Mesendoderm (in vitro differentiated cells): ENCODE measurements at regions not wholly inside any gene's neighbourhood (a gene's known extent, or its start where the extent isn't known, plus 50 kb on each side); places are given as distances from the start of the nearest gene placed in this dataset.
A peak's percentile ranks its signal among the peaks of the same experiment; 100 is the strongest.

ENCODE experiments used
- DNase-seq: peaks from one replicate; pipeline ENCODE4 v3.0.0; 2013
- H2AK5ac ChIP-seq: 2 replicates; pipeline ENCODE4 v1.6.1; 2013; ENCODE audit warnings: low read length, inconsistent platforms
- H2BK120ac ChIP-seq: 2 replicates; pipeline ENCODE4 v1.6.1; 2013; ENCODE audit warnings: low read depth, mild to moderate bottlenecking, low read length, moderate library complexity, mixed read lengths
- H2BK15ac ChIP-seq: replicated peaks from 2 replicates; pipeline ENCODE4 v1.6.1; 2013; ENCODE audit warnings: low read depth, mild to moderate bottlenecking, moderate library complexity
- H2BK5ac ChIP-seq: 2 replicates; pipeline ENCODE4 v1.6.1; 2013; ENCODE audit warnings: low read length, inconsistent platforms
- H3K18ac ChIP-seq: 2 replicates; pipeline ENCODE4 v1.6.1; 2013; ENCODE audit warnings: mild to moderate bottlenecking, low read length, mixed read lengths
- H3K23ac ChIP-seq: one replicate; pipeline ENCODE4 v1.6.1; 2013; ENCODE audit warnings: low read length
- H3K27ac ChIP-seq: 2 replicates; pipeline ENCODE4 v1.5.1; 2013; ENCODE audit warnings: low read depth, mild to moderate bottlenecking, inconsistent platforms, low read length, moderate library complexity
- H3K27me3 ChIP-seq: 2 replicates; pipeline ENCODE4 v1.6.1; 2013; ENCODE audit warnings: low read length, control low read depth, mild to moderate bottlenecking, inconsistent platforms; ENCODE audit not compliant: insufficient read depth, poor library complexity
- H3K36me3 ChIP-seq: 2 replicates; pipeline ENCODE4 v1.6.1; 2013; ENCODE audit warnings: low read length, inconsistent platforms; ENCODE audit not compliant: control insufficient read depth, insufficient read depth
- H3K4ac ChIP-seq: one replicate; pipeline ENCODE4 v1.6.1; 2013; ENCODE audit warnings: low read depth, mild to moderate bottlenecking, low read length, moderate library complexity
- H3K4me1 ChIP-seq: 2 replicates; pipeline ENCODE4 v1.6.1; 2013; ENCODE audit warnings: low read depth, low read length, inconsistent platforms; ENCODE audit not compliant: control insufficient read depth
- H3K4me2 ChIP-seq: 2 replicates; pipeline ENCODE4 v1.6.1; 2013; ENCODE audit warnings: low read length
- H3K4me3 ChIP-seq: 2 replicates; pipeline ENCODE4 v1.5.1; 2013; ENCODE audit warnings: mild to moderate bottlenecking, low read length
- H3K56ac ChIP-seq: one replicate; pipeline ENCODE4 v1.6.1; 2013; ENCODE audit warnings: low read length
- H3K79me1 ChIP-seq: 2 replicates; pipeline ENCODE4 v1.6.1; 2013; ENCODE audit warnings: low read length, inconsistent platforms
- H3K79me2 ChIP-seq: 2 replicates; pipeline ENCODE4 v1.6.1; 2013; ENCODE audit warnings: mild to moderate bottlenecking, low read length; ENCODE audit not compliant: control insufficient read depth, insufficient read depth
- H3K9ac ChIP-seq: 2 replicates; pipeline ENCODE4 v1.6.1; 2013; ENCODE audit warnings: low read length, inconsistent platforms
- H4K5ac ChIP-seq: one replicate; pipeline ENCODE4 v1.6.1; 2013; ENCODE audit warnings: low read length
- H4K8ac ChIP-seq: one replicate; pipeline ENCODE4 v1.6.1; 2013; ENCODE audit warnings: low read depth, mild to moderate bottlenecking, control low read depth, low read length, moderate library complexity
- WGBS: extraction: QIAGEN DNeasy Blood & Tissue Kit; methylation state at CpG from one replicate; pipeline ENCODE4 v1.1.7; 2013; ENCODE audit warnings: low lambda C conversion rate, missing lambda C conversion rate; ENCODE audit not compliant: insufficient coverage; ENCODE audit errors: extremely low coverage; 5-methylcytosine and 5-hydroxymethylcytosine counted together

GRCh38 chr9:82404881-82405280 is 416.3 kb downstream of the SPATA31D1 start:
- no peaks in the 10 kb centered on the region for H3K27me3 ChIP-seq
- no peak overlapping the region for H3K56ac ChIP-seq
- no peak overlapping the region for H2BK5ac ChIP-seq
- no peak overlapping the region for H4K5ac ChIP-seq
- H3K27ac ChIP-seq: no peak overlapping the region
- H4K8ac ChIP-seq: no peak overlapping the region
- H3K9ac ChIP-seq: no peak overlapping the region
- no peak overlapping the region for H2AK5ac ChIP-seq
- DNase-seq: no peak
- WGBS: no CpG with 5 or more reads among the region's 4 CpGs
- no peak overlapping the region for H3K4me3 ChIP-seq
- H3K18ac ChIP-seq: no peak overlapping the region
- no peaks in the 10 kb centered on the region for H3K79me1 ChIP-seq
- no peaks in the 10 kb centered on the region for H3K79me2 ChIP-seq
- no peaks in the 10 kb centered on the region for H3K36me3 ChIP-seq
- no peaks in the 10 kb centered on the region for H3K4me1 ChIP-seq
- no peak overlapping the region for H3K4ac ChIP-seq
- H3K23ac ChIP-seq: no peak overlapping the region
- H3K4me2 ChIP-seq: no peak overlapping the region
- H2BK15ac ChIP-seq: no peak overlapping the region
- H2BK120ac ChIP-seq: no peak overlapping the region

GRCh38 chr9:82406456-82407085 is 418.0 kb downstream of the SPATA31D1 start:
- H3K79me2 ChIP-seq: no peaks in the 10 kb centered on the region
- no peak overlapping the region for H3K18ac ChIP-seq
- H3K4me2 ChIP-seq: no peak overlapping the region
- H3K79me1 ChIP-seq: no peaks in the 10 kb centered on the region
- no peak overlapping the region for H3K27ac ChIP-seq
- H2BK15ac ChIP-seq: no peak overlapping the region
- H3K27me3 ChIP-seq: no peaks in the 10 kb centered on the region
- H3K4me3 ChIP-seq: no peak overlapping the region
- no peak overlapping the region for H3K23ac ChIP-seq
- no CpG with 5 or more reads among the region's 3 CpGs for WGBS
- no peak for DNase-seq
- H3K56ac ChIP-seq: no peak overlapping the region
- H3K36me3 ChIP-seq: no peaks in the 10 kb centered on the region
- no peak overlapping the region for H3K9ac ChIP-seq
- no peak overlapping the region for H2AK5ac ChIP-seq
- no peak overlapping the region for H3K4ac ChIP-seq
- H4K5ac ChIP-seq: no peak overlapping the region
- H3K4me1 ChIP-seq: no peaks in the 10 kb centered on the region
- H2BK120ac ChIP-seq: no peak overlapping the region
- no peak overlapping the region for H4K8ac ChIP-seq
- no peak overlapping the region for H2BK5ac ChIP-seq

GRCh38 chr9:82410306-82410705 is 421.7 kb downstream of the SPATA31D1 start:
- H3K27me3 ChIP-seq: no peaks in the 10 kb centered on the region
- H3K9ac ChIP-seq: no peak overlapping the region
- no peak overlapping the region for H3K23ac ChIP-seq
- peak; percentile 26 for DNase-seq
- H3K79me2 ChIP-seq: no peaks in the 10 kb centered on the region
- no peaks in the 10 kb centered on the region for H3K79me1 ChIP-seq
- H3K18ac ChIP-seq: no peak overlapping the region
- no peaks in the 10 kb centered on the region for H3K36me3 ChIP-seq
- no peak overlapping the region for H2BK15ac ChIP-seq
- no peak overlapping the region for H4K8ac ChIP-seq
- H3K56ac ChIP-seq: no peak overlapping the region
- H4K5ac ChIP-seq: no peak overlapping the region
- no peak overlapping the region for H3K4me2 ChIP-seq
- H3K27ac ChIP-seq: no peak overlapping the region
- H3K4ac ChIP-seq: no peak overlapping the region
- no peak overlapping the region for H2AK5ac ChIP-seq
- no peak overlapping the region for H3K4me3 ChIP-seq
- H3K4me1 ChIP-seq: no peaks in the 10 kb centered on the region
- H2BK5ac ChIP-seq: no peak overlapping the region
- H2BK120ac ChIP-seq: no peak overlapping the region

- no peak overlapping the region for H3K18ac ChIP-seq
- no peak overlapping the region for H3K4me3 ChIP-seq
- H2BK5ac ChIP-seq: no peak overlapping the region
- H4K5ac ChIP-seq: no peak overlapping the region
- H3K23ac ChIP-seq: no peak overlapping the region
- no peak overlapping the region for H3K4ac ChIP-seq
- H2BK15ac ChIP-seq: no peak overlapping the region
- no peaks in the 10 kb centered on the region for H3K36me3 ChIP-seq
- H3K27me3 ChIP-seq: no peaks in the 10 kb centered on the region
- H2AK5ac ChIP-seq: no peak overlapping the region
- H3K27ac ChIP-seq: no peak overlapping the region
- H3K9ac ChIP-seq: no peak overlapping the region
- H3K79me2 ChIP-seq: no peaks in the 10 kb centered on the region
- H3K4me2 ChIP-seq: no peak overlapping the region
- no peak overlapping the region for H3K56ac ChIP-seq
- H3K79me1 ChIP-seq: no peaks in the 10 kb centered on the region
- no peak for DNase-seq
- H2BK120ac ChIP-seq: no peak overlapping the region
- no peaks in the 10 kb centered on the region for H3K4me1 ChIP-seq
- H4K8ac ChIP-seq: no peak overlapping the region
These were observed 422.3 kb downstream of the SPATA31D1 start for GRCh38 chr9:82410866-82411265.

- Histone ChIP-seq H3K4me2 (no peak overlapping the region), H3K9ac (no peak overlapping the region), H2BK120ac (no peak overlapping the region), H2BK15ac (no peak overlapping the region), H4K8ac (no peak overlapping the region), H3K79me2 (no peaks in the 10 kb centered on the region), H3K4me1 (no peaks in the 10 kb centered on the region), H3K79me1 (no peaks in the 10 kb centered on the region), H3K27ac (no peak overlapping the region), H3K18ac (no peak overlapping the region), H3K4me3 (no peak overlapping the region), H3K36me3 (no peaks in the 10 kb centered on the region), H2BK5ac (no peak overlapping the region), H4K5ac (no peak overlapping the region), H2AK5ac (no peak overlapping the region), H3K56ac (no peak overlapping the region), H3K4ac (no peak overlapping the region), H3K23ac (no peak overlapping the region), H3K27me3 (no peaks in the 10 kb centered on the region)
- no peak for DNase-seq
- WGBS: no CpG with 5 or more reads among the region's 2 CpGs
These were observed 424.2 kb downstream of the SPATA31D1 start for GRCh38 chr9:82412586-82413305.

- Histone ChIP-seq H3K27ac (no peak overlapping the region), H2BK120ac (no peak overlapping the region), H3K36me3 (no peaks in the 10 kb centered on the region), H2BK15ac (no peak overlapping the region), H2BK5ac (no peak overlapping the region), H4K8ac (no peak overlapping the region), H4K5ac (no peak overlapping the region), H3K4ac (no peak overlapping the region), H3K4me3 (no peak overlapping the region), H3K18ac (no peak overlapping the region), H3K4me2 (no peak overlapping the region), H3K4me1 (no peaks in the 10 kb centered on the region), H3K79me2 (no peaks in the 10 kb centered on the region), H3K27me3 (no peaks in the 10 kb centered on the region), H3K56ac (no peak overlapping the region), H3K79me1 (no peaks in the 10 kb centered on the region), H3K23ac (no peak overlapping the region), H3K9ac (no peak overlapping the region), H2AK5ac (no peak overlapping the region)
- no CpG with 5 or more reads among the region's 2 CpGs for WGBS
- no peak for DNase-seq
These were observed 428.9 kb downstream of the SPATA31D1 start for GRCh38 chr9:82417501-82417900.
